ENCODE measurements at regions not wholly inside any gene's neighbourhood (a gene's known extent, or its start where the extent isn't known, plus 50 kb on each side); places are given as distances from the start of the nearest gene placed in this dataset.

DNA sequence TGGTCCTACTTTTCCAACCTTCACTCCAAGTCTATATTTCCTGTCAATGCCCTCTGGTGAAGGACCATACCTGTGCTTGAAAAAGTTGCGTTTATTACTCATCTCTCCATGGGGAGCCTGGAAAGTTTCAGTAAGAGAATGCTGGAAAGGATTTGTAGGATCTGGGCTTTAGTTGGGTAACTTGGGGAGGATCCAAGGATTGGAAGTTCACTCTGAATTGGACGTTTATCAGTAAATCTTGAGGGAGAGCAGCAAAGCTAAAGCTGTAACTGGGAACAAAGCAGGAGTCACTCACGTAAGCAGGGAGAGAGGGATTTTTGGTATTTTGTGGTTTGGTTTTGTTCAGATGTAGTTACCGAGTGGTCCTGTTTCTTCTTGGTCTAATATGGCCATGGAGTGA, 51.4 kb upstream of the NPVF start:
- DNase-seq = no peak

DNA sequence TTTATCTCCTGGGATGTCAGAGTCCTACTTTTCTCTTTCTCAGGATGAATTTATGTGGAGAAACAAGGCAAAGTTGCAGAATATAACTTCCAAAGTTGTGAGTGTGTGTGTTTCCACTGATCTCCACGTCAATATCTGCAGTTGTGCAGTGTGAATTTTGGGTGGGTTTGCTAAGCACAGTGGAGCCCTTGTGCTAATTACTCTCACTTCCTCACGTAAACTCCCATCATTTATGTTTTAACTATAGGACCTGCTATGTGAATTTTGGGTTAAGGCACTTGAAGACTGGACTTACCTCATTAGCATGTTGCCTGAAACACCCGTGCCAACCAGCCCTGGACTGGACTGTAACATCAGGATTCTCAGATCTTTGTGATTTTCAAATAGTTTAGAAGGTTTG, 51.9 kb upstream of the NPVF start:
- DNase-seq = no peak

DNA sequence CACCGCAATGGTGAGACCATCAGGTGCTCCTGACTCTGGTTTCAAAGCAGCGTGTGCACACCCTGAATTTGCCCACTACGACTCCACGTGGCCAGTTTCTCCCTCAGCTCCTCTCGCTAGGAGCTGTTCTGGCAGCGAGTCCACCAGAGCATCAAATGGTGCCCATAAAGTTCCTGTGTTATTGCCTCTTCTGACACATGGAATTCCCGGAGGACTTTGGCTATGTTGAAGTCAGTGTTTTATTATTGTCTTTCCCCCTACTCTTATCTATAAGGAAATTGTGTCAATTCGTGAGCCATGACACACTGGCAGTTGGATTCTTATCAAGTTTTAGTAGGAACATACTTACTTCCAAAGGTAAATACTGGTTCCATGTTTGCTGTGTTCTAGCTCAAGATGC, 53.9 kb upstream of the NPVF start:
- DNase-seq = no peak

DNA sequence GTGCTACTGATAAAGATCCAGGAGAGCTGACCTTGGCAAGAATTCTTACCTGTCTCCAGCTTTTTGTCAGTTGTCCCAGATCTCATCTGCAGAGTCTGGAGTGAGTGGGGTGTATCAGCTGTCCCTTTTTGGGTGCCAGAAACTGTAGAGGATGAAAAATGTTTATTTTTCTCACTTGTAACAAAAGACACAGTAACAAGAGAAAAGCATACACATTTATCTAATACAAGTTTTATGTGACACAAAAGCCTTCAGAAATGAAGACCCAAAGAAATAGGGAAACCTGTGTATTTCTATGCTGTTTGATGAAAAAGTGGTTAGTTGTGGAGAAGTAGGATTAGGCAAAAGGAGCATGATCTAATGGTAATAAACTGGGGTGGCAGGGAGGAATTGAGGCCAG, 58.5 kb upstream of the NPVF start:
- DNase-seq = no peak

DNA sequence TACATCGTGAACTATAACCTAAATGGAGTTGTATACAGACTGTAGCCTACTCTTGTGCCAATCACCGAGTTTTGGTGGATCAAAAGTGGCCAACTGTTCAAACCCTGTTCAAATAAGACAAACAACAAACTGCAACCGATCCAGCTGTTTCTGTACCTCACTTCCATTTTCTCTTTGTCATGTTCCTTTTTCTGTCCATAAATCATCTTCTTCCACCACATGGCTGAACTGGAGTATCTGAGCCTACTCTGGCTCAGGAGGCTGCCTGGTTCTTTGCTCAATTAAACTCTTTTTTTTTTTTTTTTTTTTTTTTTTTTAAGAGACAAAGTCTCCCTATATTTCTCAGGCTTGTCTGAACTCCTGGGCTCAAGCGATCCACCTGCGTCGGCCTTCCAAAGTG, 59.0 kb upstream of the NPVF start:
- DNase-seq = no peak

DNA sequence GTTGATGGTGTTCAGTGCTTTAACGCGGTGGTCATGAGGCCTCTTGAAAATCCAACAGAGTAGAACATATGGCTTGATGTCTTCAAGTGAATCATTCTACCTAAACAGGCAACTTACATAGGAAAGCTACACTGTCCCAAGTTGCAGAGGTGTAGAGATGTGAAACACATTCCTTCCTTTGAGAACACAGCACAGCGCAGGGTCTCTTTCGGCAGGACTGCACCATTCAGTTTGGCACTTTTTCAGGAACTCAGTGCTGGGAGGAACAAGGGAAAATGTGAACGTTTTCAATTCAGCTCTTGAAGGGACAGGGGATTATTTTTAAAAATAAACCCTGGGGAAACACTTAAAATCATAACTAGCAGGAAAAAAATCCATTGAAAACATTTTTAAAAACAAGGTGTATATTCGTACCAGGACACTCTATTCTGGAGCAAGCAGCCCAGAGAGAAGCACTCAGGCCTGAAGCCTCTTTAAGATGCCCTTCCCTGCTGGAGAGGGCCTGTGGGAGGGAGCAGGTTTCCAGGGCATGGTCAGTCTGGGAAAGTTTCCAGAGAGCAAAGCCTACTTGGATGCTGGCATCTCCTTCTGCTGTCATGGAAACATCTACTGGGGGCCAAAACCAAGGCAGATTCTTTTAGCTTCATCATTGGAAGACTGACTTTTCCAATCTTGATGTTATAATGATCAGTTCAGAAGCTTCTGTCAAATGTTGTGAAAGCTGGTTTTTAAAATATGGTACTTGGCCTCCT, 60.4 kb upstream of the NPVF start:
- no peak for DNase-seq

DNA sequence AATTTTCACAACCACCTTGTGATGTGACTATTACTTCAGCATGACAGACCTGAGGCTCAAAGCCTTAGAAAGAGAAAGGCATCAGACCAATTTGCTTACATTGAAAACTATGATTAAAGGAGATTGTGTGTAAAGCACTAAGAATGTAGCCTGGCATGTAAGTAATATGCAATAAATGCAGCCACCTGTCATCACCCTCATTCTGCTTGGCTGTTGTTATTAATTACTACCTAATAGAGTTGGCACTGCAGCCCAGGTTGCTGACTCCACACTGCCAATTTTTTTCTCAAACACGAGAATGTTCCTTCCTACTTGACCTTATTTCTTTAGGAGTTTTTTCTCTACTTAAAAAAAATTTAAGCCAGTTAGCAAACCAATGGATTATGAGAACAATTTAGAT, 61.2 kb upstream of the NPVF start:
- no peak for DNase-seq

DNA sequence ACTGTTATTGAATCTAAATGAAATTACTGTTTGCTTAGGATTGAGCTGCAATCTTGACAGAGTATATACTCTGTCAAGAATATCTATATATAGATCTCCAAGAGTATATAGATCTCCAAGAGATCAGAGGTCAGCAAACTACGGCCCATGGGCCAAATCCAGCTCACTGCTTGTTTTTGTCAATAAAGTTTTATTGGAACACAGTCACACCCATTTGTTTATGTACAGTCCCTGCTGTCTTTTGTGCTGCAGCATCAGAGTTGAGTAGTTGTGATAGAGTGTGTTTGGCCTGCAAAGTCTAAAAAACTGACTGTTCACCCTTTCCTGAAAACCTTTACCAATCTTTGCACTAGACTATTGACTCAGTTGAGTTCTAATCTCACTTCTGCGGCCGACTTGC, 66.3 kb upstream of the NPVF start:
- no peak for DNase-seq

DNA sequence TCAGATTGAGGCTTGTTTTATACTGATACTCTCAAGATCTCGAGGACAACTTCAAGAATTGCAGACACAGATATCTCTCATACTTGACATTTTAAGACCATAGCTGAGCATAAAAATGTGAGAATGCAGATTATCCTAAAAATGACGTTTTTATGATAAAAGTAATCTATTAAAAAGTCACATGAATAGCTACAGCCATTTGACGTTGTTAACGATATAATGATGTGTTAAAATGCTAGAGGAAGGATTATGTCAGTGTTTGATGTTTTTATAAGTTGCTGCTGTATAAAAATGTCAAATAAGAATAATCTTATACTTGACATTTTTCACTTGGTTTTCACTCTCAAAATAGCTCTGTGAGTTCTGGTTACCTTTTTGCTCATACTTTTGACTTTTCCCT, 67.1 kb upstream of the NPVF start:
- DNase-seq = no peak

DNA sequence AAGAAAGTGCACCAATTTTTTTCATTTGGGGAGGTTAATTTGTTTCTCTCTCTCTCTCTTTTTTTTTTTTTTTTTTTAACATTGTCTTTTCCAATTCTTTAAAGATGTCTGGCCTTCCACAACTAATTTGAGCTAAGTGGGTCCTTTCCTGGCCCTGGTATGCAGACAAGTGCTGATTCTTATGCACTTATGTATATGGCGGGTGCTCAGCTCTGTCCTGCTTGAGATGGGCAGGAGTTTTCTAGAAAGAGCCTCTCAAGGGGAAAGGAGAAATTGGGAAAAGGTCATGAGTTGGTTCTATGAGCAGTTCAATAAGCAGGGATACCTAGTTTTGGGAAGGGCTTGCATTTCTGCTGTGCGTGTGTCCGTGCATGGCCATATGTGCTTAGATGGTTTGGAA, 67.8 kb upstream of the NPVF start:
- no peak for DNase-seq

DNA sequence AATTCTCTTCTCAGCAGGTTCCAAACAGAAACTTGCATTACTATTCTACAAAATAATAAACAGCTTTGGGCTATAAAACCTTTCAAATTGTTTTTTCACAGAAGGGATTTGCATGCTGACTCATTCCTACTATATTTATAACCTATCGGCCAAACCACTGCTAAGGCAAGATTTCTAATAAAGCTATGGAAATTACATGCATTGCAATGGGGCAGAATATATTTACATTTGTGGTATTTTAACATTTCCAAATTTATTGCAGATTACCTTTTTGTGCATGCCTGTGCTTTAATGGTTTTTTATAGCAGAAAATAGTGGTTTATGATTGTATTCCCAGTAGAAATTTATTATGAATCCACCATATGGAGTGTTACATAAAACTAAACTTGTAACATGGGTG, 69.0 kb upstream of the NPVF start:
- no peak for DNase-seq

DNA sequence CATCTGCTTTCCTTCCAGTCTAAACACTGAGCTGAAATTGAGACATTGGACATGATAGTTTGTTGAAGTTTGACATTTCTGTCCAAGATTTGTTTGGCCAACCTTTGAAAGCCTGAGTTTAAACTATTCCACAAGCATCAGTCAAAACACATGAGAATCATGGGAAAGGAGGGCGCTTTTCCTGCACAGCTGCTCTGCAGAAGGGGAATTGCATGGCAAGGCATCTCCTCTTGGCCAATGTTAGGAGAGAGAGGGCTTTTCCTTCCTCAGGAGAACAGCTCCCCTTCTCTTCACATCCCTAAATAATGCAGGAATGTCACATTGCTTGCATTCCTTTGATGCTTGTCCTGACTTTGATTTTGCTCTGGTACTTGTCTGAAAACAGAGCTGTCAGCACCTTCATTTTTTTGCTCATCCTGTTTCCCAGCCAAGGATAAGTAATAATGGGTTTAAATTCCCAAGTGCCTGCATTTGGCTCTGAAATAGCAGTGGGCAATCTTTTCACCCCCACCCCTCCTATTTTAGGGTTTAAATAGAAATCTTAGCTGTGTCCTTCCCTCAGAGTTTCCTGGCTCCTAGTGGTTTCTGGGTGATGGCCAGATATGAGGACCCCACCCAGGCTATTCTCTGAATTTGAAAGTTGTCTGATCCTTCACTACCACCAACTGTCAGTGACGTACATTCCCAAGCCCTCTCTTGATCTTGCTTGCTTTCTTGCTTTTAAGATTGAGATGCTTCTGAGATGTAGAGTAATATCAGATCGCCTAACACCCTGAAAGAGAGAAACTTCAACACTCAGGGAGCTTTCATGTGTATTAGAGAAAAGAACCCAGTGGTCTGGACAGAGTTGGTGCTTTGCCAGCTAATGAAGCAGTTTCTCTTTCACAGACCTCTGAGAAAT, 75.2 kb upstream of the NPVF start:
- no peak for DNase-seq

DNA sequence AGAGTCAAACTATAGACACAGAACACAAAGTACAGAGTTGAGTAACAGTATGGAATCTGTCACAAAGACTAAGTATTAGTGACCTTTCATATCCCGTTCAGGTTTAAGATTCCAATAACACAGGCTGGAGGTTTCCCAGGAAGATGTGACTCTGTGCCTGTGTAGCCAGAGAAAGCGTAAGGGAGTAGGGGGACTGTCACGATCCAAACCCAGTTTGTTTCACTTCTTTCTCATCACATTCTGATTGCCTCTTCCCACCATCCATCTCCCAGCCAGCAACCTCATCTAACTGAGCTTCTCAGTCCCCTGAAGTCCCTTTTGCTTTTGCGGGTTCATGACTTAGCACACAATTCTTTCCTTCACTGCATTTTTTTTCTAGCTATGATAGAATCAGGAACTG, 76.4 kb upstream of the NPVF start:
- no peak for DNase-seq

DNA sequence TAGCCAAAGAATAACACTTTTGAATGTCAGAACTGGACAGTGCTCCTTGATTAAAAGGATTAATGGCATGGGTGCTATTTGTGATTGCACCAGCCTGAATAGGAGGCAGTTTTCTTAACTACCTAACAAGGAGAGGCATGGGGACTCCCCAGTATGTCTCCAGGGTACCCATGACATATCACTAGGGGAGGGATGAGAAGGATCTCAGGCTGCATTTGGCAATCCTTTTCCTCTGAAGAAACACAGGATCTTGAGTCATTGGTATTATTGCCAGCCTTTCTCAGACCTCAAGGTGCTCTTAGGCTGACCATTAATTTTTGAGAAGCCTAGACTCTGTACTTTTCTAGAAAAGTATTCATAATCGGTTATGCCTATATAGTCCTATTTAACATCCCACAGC, 77.5 kb upstream of the NPVF start:
- DNase-seq = no peak

DNA sequence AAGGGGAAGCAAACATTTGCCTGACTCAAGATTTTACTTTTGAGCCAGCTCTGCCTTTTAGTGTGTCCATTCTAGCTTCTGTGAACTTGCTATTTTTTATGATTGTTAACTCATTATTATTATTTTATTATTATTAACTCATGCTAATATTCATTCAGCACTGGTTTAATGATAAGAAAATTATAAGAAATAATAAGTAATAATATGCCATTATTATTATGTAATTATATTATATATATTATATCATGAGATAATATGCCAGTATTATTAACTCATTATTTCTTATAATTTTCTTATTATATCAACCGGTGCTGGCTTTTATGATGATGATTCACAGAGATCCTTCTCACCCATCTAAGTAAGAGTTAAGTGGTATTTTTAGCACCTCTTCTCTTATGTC, 79.3 kb upstream of the NPVF start:
- DNase-seq = no peak

DNA sequence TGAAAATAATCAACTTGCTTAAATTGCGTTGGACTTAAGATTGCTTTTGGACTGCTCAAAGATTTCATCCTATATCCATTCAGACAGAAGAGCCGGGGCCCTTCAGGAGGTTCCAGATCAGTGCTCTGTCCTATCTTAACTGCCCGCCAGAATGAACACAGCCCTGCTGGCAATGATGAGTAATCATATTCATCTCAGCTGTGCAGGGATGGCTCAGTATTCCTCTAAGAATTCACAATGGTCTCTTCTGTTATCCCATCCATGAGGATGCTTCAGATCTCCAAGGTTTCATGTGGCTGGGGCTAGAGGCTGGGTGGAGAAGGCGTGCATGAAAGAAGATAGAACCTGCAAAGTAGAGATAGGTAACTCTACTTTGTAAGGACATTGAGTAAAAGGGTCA, 80.0 kb upstream of the NPVF start:
- no peak for DNase-seq

DNA sequence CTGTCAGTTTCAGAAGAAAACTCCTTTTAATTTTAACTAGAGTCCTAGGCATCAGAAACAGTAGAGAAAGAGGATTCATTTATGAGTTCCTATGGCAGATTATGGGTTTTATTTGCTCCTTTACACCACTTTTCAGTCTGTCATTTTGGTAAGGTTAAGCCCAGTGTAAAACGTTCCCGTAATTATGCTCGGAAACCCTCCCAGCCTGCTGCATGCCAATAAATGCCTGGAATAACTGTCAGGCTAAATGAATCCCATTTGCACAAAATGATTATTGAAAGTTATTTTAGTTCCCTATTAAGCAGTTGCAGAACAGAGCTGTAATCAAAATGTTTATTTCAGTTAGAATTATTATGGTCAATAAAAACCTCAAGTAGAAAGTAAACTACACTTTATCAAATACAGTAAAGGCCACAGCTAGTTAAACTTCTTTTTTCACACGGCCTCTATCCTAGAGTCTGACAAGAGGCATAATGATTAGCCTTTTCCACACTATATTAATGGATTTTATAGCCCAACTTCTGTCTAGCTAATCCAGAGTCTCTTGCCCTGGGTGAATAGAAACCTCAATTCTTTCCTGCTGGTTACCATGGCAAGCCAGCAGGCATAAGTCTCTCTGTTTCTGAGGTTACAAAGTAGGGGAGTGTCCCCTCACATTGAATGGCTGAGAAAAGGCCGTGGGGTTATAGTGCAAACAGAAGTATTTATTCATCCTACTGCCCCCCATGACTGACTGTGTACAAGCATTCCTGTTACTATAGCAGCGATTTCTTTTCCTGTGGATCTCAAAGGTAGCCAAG, 80.8 kb upstream of the NPVF start:
- DNase-seq = no peak

DNA sequence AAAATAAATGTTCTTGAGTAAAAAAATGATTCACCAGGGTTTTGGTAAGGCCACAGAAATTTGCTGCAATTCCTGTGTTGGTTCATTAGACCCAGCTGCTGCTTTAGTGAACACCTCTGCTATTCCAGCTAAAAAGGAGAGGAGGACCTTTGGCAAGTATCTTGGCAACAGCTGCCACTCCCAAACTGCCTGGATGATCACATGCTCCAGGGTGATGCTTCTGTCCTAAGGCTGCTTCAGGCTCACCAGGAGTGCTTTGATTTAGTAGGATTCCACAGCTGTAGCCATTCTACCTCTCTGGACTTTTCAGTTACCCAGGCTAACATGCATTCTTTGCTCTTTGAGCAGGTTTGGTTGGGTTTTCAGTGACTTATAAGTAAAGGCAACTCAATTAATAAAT, 82.6 kb upstream of the NPVF start:
- DNase-seq = no peak

DNA sequence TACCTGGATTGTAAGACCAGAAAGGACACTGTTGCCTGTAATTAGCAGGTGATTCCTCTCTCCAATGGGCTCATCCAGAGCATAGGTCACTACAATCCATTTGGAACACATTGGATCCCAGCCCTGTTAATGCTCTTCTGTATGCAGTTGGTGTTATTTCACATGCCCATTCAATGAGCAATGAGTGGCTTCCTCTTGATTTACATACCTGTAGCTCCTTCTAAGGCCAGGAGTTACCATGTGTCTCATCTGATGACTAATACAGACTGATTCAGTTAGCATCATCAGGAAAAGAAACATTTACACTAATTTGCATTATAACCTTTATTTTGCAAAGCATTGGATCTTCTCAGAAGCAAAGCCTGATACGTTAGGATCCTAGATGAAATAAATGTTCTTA, 83.1 kb upstream of the NPVF start:
- no peak for DNase-seq

DNA sequence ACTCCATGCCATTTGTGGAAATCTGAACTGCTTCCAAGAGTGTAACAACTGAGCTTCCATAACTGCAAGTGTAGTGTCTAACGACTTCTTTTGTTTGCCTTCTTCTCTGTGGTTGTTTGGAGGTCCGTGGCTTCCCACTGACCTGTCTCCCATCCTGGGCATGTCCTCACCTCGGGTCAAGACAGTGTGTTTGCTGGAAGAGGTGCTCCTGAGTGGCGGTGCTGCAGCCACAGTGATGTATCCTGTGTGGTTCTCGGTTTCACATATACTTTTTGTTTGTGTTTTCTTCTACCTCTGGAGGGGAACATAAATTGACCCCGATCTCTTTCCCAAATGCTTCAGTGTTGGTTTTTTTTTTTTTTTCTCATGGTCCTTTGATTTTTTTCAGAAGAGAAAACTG, 84.7 kb upstream of the NPVF start:
- DNase-seq = no peak

DNA sequence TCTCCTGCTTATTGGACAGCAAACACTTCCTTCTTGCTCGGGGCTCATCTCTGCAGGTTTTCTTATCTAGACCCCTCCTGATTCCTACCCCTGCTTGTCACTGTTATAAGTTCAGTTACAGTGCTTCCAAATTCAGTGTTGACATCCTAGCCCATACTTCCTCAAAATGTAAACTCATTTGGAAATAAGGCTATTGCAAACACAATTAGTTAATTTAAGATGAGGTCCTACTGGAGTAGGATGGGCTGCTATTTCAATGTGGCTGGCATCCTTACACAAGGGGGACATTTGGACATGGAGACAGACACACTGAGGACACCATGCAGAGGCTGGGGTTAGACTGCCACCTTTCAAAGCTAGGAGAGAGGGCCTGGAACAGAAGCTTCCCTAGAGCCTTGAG, 85.2 kb upstream of the NPVF start:
- DNase-seq = no peak

DNA sequence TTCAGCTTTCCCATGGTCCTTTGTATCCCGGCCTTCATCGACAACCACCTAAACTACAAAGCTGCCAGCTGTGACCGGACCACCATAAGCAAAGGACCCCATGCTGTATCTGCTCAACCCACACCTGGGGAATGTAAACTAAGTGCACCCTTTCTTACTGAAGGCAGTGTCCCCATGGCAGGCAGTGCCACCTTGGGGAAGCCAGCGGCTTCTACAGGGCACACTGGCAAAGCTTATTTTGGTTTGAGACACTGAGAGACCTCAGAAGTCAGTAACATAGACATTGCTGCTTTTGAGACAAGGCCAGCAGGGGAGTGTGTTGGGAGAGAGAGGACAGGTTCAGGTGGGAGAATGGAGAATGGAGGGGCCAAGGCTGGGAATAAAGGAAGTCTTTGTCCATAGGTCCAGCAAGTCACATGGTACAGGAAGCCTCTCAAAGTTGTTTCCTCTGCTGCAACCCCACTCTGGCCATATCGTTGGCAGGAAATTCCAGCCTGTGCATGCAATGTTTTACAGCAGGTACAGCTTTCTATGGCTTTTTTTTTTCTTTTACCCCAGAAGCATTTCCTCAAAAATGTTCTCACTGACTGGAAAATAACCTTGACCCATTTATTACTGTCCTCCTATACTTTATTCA, 85.9 kb upstream of the NPVF start:
- no peak for DNase-seq

DNA sequence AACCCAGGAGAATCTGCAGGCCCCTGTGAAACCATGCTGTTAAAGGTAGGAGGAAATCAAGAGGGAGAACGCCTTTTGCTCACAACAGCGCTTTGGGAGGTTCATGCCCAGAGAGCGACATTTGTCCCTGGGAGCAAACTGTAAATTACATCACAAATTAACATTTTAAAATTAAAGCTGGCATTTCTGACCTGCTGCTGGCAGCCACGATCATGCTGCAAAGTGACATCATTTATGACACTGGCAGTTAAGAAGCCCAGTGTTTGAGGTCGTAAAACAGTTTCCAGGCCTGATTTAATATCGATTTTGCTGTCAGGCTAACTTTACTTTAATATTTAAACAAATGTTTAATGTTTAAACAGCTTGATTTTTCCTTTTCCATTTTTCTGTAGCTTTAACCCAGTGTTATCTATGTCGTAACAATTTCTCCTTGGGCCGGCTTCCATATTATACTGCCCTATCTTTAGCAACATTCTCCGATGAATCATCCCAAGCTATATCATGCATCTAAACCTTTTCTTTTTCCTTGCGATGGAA, 86.5 kb upstream of the NPVF start:
- no peak for DNase-seq

All from NCI-H774 (cell line).